PC-9 (cell line): ENCODE measurements at regions not wholly inside any gene's neighbourhood (a gene's known extent, or its start where the extent isn't known, plus 50 kb on each side); places are given as distances from the start of the nearest gene placed in this dataset.
A peak's percentile ranks its signal among the peaks of the same experiment; 100 is the strongest.

Experiments
- BruUV-seq: library from RNA; stranded (reverse); fragments of 400-500 nt; replicated peaks from 2 replicates; lab custom pipeline; 2021; lab: Mats Ljungman, UMichigan
- CTCF ChIA-PET: fragments of 300-600 bp; sonication (Branson Sonifier 250); formaldehyde crosslinking; loops from one replicate; lab custom pipeline; 2022; ENCODE audit warnings: antibody characterized with exemption; lab: Charles Lee
- POLR2A ChIA-PET: fragments of 300-600 bp; sonication (Branson Sonifier 250); formaldehyde crosslinking; loops from one replicate; lab custom pipeline; 2022; ENCODE audit warnings: antibody characterized with exemption; ENCODE audit not compliant: unreplicated experiment; lab: Charles Lee
- DNase-seq, 2 experiments: peaks; one replicate each; pipeline versions ENCODE4 v3.0.0 to v3.0.0-alpha.2; 2015 to 2022; ENCODE audit warnings: mixed read lengths in 1 of 2
- H2AFZ ChIP-seq: fragments of 200-600 bp; sonication (generic); 2 replicates; pipeline ENCODE4 v1.8.1; 2017; ENCODE audit warnings: antibody characterized with exemption
- H3F3A ChIP-seq: fragments of 200-600 bp; sonication (generic); 2 replicates; pipeline ENCODE4 v1.8.1; 2017; ENCODE audit warnings: antibody characterized with exemption, mild to moderate bottlenecking, low read depth; ENCODE audit not compliant: insufficient read depth
- H3K27ac ChIP-seq: fragments of 200-600 bp; sonication (generic); 2 replicates; pipeline ENCODE4 v1.6.1; 2016; ENCODE audit warnings: mixed run types
- H3K27me3 ChIP-seq: fragments of 200-600 bp; sonication (generic); 2 replicates; pipeline ENCODE4 v1.6.1; 2016; ENCODE audit warnings: low read depth, mixed run types; ENCODE audit not compliant: insufficient read depth
- H3K36me3 ChIP-seq: fragments of 200-600 bp; sonication (generic); 2 replicates; pipeline ENCODE4 v1.6.1; 2016; ENCODE audit warnings: low read depth, mixed run types
- H3K4me1 ChIP-seq: fragments of 200-600 bp; sonication (generic); replicated peaks from 2 replicates; pipeline ENCODE4 v1.6.1; 2016; ENCODE audit warnings: mixed run types; ENCODE audit not compliant: insufficient read depth
- H3K4me2 ChIP-seq: fragments of 200-600 bp; sonication (generic); 2 replicates; pipeline ENCODE4 v1.6.1; 2017; ENCODE audit warnings: mixed run types
- H3K4me3 ChIP-seq: fragments of 200-600 bp; sonication (generic); 2 replicates; pipeline ENCODE4 v1.6.1; 2016; ENCODE audit warnings: mixed run types
- H3K79me2 ChIP-seq: fragments of 200-600 bp; sonication (generic); 2 replicates; pipeline ENCODE4 v1.6.1; 2017; ENCODE audit warnings: low read depth, mixed run types
- H3K9me2 ChIP-seq: fragments of 200-600 bp; sonication (generic); 2 replicates; pipeline ENCODE4 v1.8.1; 2017; ENCODE audit warnings: mild to moderate bottlenecking; ENCODE audit not compliant: insufficient read depth
- H3K9me3 ChIP-seq: fragments of 200-600 bp; sonication (generic); 2 replicates; pipeline ENCODE4 v1.8.1; 2016; ENCODE audit warnings: low read depth; ENCODE audit not compliant: insufficient read depth
- H4K20me1 ChIP-seq: fragments of 200-600 bp; sonication (generic); 2 replicates; pipeline ENCODE4 v1.8.1; 2017; ENCODE audit not compliant: insufficient read depth
- EZH2 ChIP-seq: fragments of 200-600 bp; sonication (generic); IDR thresholded peaks from 2 replicates; pipeline ENCODE4 v1.8.0; 2017; ENCODE audit warnings: antibody characterized with exemption, low read depth
- intact Hi-C: fragments of 100-400 bp; cut with micrococcal nuclease; formaldehyde crosslinking; loops from one replicate; pipeline ENCODE4 v1.10.0; 2022; ENCODE audit not compliant: unreplicated experiment
- TF ChIP-seq, protein P1 (sequence below): fragments of 200-600 bp; sonication (generic); conservative IDR thresholded peaks from 2 replicates; pipeline ENCODE4 v1.6.1; 2017; ENCODE audit warnings: mixed run types, antibody characterized with exemption, mild to moderate bottlenecking, moderate library complexity

DNA sequence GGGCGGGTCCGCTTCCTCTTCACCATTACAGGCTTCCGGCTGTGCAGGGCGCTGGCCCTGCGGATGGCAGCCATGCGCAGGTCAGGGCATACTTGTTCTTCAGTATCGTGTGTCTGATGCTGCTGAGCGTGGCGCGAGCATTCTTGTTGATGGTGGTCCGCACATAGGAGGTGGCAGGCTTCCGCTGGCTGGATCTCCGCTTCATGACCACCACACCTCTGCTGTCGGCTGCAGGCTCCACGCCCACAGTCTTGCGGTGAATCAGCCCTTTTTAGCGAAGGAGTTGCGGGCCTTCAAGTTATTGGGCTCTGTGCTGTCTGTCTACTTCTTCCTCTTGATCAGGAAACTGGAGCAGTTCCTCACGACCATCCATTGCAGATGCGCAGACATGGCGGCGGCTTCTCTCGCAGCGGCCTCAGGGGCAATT, 62.4 kb upstream of the ZNF608 start:
- H2AFZ ChIP-seq, result no peak overlapping the region
- ChIA-PET POLR2A (no interaction called here), CTCF (no interaction called here)
- no peak overlapping the region for H3K27ac ChIP-seq
- no peaks in the 10 kb centered on the region for H3K9me3 ChIP-seq
- no peaks in the 10 kb centered on the region for H3K36me3 ChIP-seq
- no peaks in the 10 kb centered on the region for H4K20me1 ChIP-seq
- TF ChIP-seq, protein P1, sequence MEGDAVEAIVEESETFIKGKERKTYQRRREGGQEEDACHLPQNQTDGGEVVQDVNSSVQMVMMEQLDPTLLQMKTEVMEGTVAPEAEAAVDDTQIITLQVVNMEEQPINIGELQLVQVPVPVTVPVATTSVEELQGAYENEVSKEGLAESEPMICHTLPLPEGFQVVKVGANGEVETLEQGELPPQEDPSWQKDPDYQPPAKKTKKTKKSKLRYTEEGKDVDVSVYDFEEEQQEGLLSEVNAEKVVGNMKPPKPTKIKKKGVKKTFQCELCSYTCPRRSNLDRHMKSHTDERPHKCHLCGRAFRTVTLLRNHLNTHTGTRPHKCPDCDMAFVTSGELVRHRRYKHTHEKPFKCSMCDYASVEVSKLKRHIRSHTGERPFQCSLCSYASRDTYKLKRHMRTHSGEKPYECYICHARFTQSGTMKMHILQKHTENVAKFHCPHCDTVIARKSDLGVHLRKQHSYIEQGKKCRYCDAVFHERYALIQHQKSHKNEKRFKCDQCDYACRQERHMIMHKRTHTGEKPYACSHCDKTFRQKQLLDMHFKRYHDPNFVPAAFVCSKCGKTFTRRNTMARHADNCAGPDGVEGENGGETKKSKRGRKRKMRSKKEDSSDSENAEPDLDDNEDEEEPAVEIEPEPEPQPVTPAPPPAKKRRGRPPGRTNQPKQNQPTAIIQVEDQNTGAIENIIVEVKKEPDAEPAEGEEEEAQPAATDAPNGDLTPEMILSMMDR, result no peak
- TF ChIP-seq EZH2, result no peak
- H3K4me1 ChIP-seq, result no peaks in the 10 kb centered on the region
- DNase-seq, result no peak
- no peaks in the 10 kb centered on the region for H3K27me3 ChIP-seq
- H3F3A ChIP-seq, result no peaks in the 10 kb centered on the region
- no peaks in the 10 kb centered on the region for H3K9me2 ChIP-seq
- no peak overlapping the region for H3K4me3 ChIP-seq
- no peaks in the 10 kb centered on the region for H3K79me2 ChIP-seq
- no peak overlapping the region for H3K4me2 ChIP-seq
- BruUV-seq, result no TSS peak
- intact Hi-C loops, result no loop called here

DNA sequence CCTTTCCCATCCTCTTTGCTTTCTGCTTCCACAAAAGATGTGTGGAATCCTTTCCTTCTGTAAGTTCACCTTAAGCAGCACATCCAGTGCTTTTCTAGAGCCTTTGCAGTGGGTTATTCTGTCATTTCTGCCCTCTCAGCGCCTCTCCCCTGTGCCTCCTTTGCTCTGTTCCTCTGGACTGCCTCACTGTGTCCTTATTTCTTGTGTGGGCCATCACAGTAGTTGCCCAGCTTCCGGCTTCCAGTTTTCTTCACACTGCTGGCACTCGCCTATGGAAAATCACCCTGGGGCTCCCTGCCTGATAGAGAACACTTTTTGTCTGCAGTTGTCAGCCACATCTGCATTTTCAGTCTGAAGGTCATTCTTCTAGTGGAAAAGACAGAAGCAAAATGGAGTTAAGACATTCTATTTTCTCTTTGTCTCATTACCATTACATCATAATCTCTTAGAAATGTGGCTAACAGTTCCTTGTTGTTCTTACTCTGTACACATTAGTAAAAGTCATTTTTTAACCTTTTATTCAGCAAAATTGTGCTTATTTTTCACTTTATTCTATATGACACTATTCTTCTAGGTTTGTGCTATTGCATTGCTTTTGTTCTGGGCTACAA, 64.1 kb upstream of the ZNF608 start:
- CTCF ChIA-PET, result no interaction called here
- no peak for DNase-seq
- TF ChIP-seq, protein P1, result no peak
- TF ChIP-seq EZH2, result no peak
- Histone ChIP-seq H3K27me3 (no peaks in the 10 kb centered on the region), H2AFZ (no peak overlapping the region), H4K20me1 (no peaks in the 10 kb centered on the region), H3K4me1 (no peaks in the 10 kb centered on the region), H3K9me2 (no peaks in the 10 kb centered on the region), H3K79me2 (no peaks in the 10 kb centered on the region), H3F3A (no peaks in the 10 kb centered on the region), H3K27ac (no peak overlapping the region), H3K4me2 (no peak overlapping the region), H3K4me3 (no peak overlapping the region), H3K9me3 (no peaks in the 10 kb centered on the region), H3K36me3 (no peaks in the 10 kb centered on the region)
- intact Hi-C loops, result no loop called here
- POLR2A ChIA-PET, result no interaction called here
- no TSS peak for BruUV-seq

DNA sequence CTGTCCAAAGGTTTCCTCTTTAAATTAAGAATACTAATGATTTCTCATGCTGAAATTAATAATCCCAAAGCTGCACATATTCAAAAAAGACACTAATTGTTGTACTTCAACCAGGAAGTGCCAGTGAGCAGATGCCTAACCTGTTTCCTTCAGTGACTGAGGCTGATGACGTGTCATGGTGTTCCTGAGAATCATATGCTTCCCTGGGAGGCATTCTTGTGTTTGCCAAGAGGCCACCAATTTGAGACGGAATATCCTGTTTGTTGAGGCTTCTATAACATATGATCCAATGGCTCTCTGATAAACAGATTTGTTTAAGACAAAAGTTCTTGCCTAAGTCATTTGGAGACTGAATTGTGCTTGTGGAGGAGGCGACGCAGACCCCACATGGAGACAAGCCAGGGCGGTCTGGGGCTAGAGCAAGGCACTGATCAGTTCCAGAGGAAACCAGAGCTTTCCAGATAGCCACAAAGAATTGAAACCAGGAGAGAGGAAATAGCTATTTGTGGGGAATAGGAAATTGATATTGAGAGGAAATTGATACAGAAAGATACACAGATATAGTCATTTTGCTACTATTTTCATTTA, 66.4 kb upstream of the ZNF608 start:
- H3K4me1 ChIP-seq, result no peaks in the 10 kb centered on the region
- intact Hi-C loops, result no loop called here
- H3K9me3 ChIP-seq, result no peaks in the 10 kb centered on the region
- H3K9me2 ChIP-seq, result no peaks in the 10 kb centered on the region
- ChIA-PET POLR2A (no interaction called here), CTCF (no interaction called here)
- H3F3A ChIP-seq, result no peaks in the 10 kb centered on the region
- no peaks in the 10 kb centered on the region for H3K79me2 ChIP-seq
- BruUV-seq, result no TSS peak
- H3K4me3 ChIP-seq, result no peak overlapping the region
- TF ChIP-seq, protein P1, result no peak
- no peak for TF ChIP-seq EZH2
- H3K27ac ChIP-seq, result no peak overlapping the region
- DNase-seq, result peak in 1 of 2 experiments; percentile 69
- H3K27me3 ChIP-seq, result no peaks in the 10 kb centered on the region
- H4K20me1 ChIP-seq, result no peaks in the 10 kb centered on the region
- no peaks in the 10 kb centered on the region for H3K36me3 ChIP-seq
- no peak overlapping the region for H3K4me2 ChIP-seq
- 0 out of 2 replicates have a peak overlapping the region, but pooled peaks have one; percentile 19 for H2AFZ ChIP-seq
